Tibial nerve (tissue), 4 donors: ENCODE measurements at regions not wholly inside any gene's neighbourhood (a gene's known extent, or its start where the extent isn't known, plus 50 kb on each side); places are given as distances from the start of the nearest gene placed in this dataset.

Experiments
- DNase-seq, 2 donors: peaks; one replicate each; pipeline ENCODE4 v3.0.0-alpha.2; 2019; ENCODE audit warnings: low spot score in 2 of 2
- H3K27ac ChIP-seq, 4 donors: fragments of 200-600 bp; sonication (generic) in 3 of 4; one replicate each; pipeline ENCODE4 v1.5.1; 2017 to 2019; ENCODE audit warnings: mild to moderate bottlenecking in 1 of 4
- H3K27me3 ChIP-seq, 2 donors: fragments of 200-600 bp; sonication (generic) in 1 of 2; one replicate each; pipeline versions ENCODE4 v1.5.1 to v1.6.0; 2017 to 2019
- H3K36me3 ChIP-seq, 3 donors: fragments of 200-600 bp; sonication (generic); one replicate each; pipeline ENCODE4 v1.5.1; 2018 to 2019
- H3K4me1 ChIP-seq, 4 donors: fragments of 200-600 bp; sonication (generic) in 3 of 4; one replicate each; pipeline ENCODE4 v1.5.1; 2017 to 2019
- H3K4me3 ChIP-seq, 4 donors: fragments of 200-600 bp; sonication (generic) in 3 of 4; one replicate each; pipeline ENCODE4 v1.5.1; 2017 to 2019; ENCODE audit warnings: mild to moderate bottlenecking in 1 of 4, moderate library complexity in 1 of 4
- H3K9me3 ChIP-seq, 4 donors: fragments of 200-600 bp; sonication (generic) in 3 of 4; one replicate each; pipeline ENCODE4 v1.5.1; 2017 to 2019
- EP300 ChIP-seq, 2 donors: sonication (generic); formaldehyde crosslinking; IDR thresholded peaks; one replicate each; pipeline ENCODE4 v1.6.1; 2017; ENCODE audit warnings: antibody characterized with exemption in 2 of 2, mild to moderate bottlenecking in 1 of 2
- POLR2A ChIP-seq, 2 donors: fragments of 450-650 bp; IDR thresholded peaks; one replicate each; pipeline ENCODE4 v1.6.1; 2017; ENCODE audit warnings: antibody characterized with exemption in 2 of 2, mild to moderate bottlenecking in 2 of 2, moderate library complexity in 2 of 2
- WGBS, 2 donors: methylation state at CpG; one replicate each; pipeline ENCODE4 v1.1.5; 2018; 5-methylcytosine and 5-hydroxymethylcytosine counted together
- TF ChIP-seq, protein P1 (sequence below), 5 experiments: fragments of 200-600 bp in 3 of 5; fragments of 450-650 bp in 2 of 5; sonication (generic) in 3 of 5; IDR thresholded peaks; one replicate each; pipeline ENCODE4 v1.5.1; 2016 to 2019; ENCODE audit warnings: antibody characterized with exemption in 5 of 5, mild to moderate bottlenecking in 3 of 5, moderate library complexity in 2 of 5

GRCh38 chr1:83547901-83548300 lies 451.0 kb downstream of the TTLL7 start:
- TF ChIP-seq, protein P1, sequence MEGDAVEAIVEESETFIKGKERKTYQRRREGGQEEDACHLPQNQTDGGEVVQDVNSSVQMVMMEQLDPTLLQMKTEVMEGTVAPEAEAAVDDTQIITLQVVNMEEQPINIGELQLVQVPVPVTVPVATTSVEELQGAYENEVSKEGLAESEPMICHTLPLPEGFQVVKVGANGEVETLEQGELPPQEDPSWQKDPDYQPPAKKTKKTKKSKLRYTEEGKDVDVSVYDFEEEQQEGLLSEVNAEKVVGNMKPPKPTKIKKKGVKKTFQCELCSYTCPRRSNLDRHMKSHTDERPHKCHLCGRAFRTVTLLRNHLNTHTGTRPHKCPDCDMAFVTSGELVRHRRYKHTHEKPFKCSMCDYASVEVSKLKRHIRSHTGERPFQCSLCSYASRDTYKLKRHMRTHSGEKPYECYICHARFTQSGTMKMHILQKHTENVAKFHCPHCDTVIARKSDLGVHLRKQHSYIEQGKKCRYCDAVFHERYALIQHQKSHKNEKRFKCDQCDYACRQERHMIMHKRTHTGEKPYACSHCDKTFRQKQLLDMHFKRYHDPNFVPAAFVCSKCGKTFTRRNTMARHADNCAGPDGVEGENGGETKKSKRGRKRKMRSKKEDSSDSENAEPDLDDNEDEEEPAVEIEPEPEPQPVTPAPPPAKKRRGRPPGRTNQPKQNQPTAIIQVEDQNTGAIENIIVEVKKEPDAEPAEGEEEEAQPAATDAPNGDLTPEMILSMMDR (IDR thresholded peaks at IDR 0.05): no peak
- no peak for TF ChIP-seq EP300 (IDR thresholded peaks at IDR 0.05)
- TF ChIP-seq POLR2A (IDR thresholded peaks at IDR 0.05): no peak
- 91 to 92% methylated on average over 6 of the region's 6 CpGs for WGBS, 2 donors

DNA sequence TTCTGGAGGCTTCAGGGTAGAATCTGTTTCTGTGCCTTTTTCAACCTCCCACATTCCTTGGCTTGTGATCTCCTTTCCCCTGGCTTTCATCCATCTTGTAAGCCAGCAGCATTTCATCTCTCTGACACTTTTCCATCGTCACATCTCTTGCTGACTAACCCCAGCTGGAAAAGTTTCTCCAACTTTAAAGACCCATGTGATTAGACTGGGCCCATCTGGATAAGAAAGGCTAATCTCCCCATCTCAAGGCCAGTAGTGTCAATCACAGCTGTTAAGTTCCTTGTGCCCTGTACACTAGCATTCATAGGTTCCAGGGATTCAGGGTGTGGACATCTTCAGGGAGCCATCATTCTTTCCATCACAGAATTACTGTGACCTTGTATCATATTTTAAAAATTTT lies 452.1 kb downstream of the TTLL7 start:
- 42 to 46% methylated on average over 1 of the region's 1 CpG for WGBS, 2 donors
- Histone ChIP-seq H3K9me3 (peaks cover 0 to 3% (median 0%) of the 10 kb centered on the region in 4 donors), H3K27me3 (no peaks in the 10 kb centered on the region), H3K4me3 (no peak overlapping the region), H3K27ac (no peak overlapping the region), H3K4me1 (no peaks in the 10 kb centered on the region), H3K36me3 (no peaks in the 10 kb centered on the region)
- TF ChIP-seq, protein P1 (IDR thresholded peaks at IDR 0.05): no peak
- TF ChIP-seq EP300 (IDR thresholded peaks at IDR 0.05) (no peak), POLR2A (IDR thresholded peaks at IDR 0.05) (no peak)
- no peak for DNase-seq

More at GRCh38 chr1:83547901-83548300, 451.0 kb downstream of the TTLL7 start:
- Histone ChIP-seq H3K4me1 (no peaks in the 10 kb centered on the region), H3K36me3 (no peaks in the 10 kb centered on the region), H3K4me3 (no peak overlapping the region), H3K9me3 (peaks cover 0 to 3% (median 0%) of the 10 kb centered on the region in 4 donors), H3K27ac (no peak overlapping the region), H3K27me3 (no peaks in the 10 kb centered on the region)
- no peak for DNase-seq

GRCh38 chr1:83545066-83545862 lies 453.7 kb downstream of the TTLL7 start:
- Histone ChIP-seq H3K4me3 (no peak overlapping the region), H3K4me1 (no peaks in the 10 kb centered on the region), H3K27me3 (no peaks in the 10 kb centered on the region), H3K27ac (no peak overlapping the region), H3K36me3 (no peaks in the 10 kb centered on the region), H3K9me3 (peaks cover 0 to 3% (median 0%) of the 10 kb centered on the region in 4 donors)
- TF ChIP-seq, protein P1 (IDR thresholded peaks at IDR 0.05): no peak
- TF ChIP-seq EP300 (IDR thresholded peaks at IDR 0.05) (no peak), POLR2A (IDR thresholded peaks at IDR 0.05) (no peak)
- 80 to 83% methylated on average over 5 of the region's 5 CpGs for WGBS, 2 donors
- no peak for DNase-seq

GRCh38 chr1:83543222-83543973 lies 455.5 kb downstream of the TTLL7 start:
- Histone ChIP-seq H3K4me1 (no peaks in the 10 kb centered on the region), H3K4me3 (no peak overlapping the region), H3K27me3 (no peaks in the 10 kb centered on the region), H3K27ac (no peak overlapping the region), H3K36me3 (no peaks in the 10 kb centered on the region), H3K9me3 (peaks cover 0 to 3% (median 0%) of the 10 kb centered on the region in 4 donors)
- TF ChIP-seq, protein P1 (IDR thresholded peaks at IDR 0.05): no peak
- no peak for TF ChIP-seq EP300 (IDR thresholded peaks at IDR 0.05)
- no peak for TF ChIP-seq POLR2A (IDR thresholded peaks at IDR 0.05)
- 68 to 69% methylated on average over 3 of the region's 3 CpGs for WGBS, 2 donors
- DNase-seq: no peak
